IMR-90 (cell line): ENCODE measurements at regions not wholly inside any gene's neighbourhood (a gene's known extent, or its start where the extent isn't known, plus 50 kb on each side); places are given as distances from the start of the nearest gene placed in this dataset.

Experiments used
- MAFK ChIP-seq: IDR thresholded peaks from 2 replicates; pipeline ENCODE4 v1.6.1; 2012; ENCODE audit warnings: low read depth, low read length, improper control_type of control experiment
- POLR2A ChIP-seq: IDR thresholded peaks from 2 replicates; pipeline ENCODE4 v1.6.1; 2012; ENCODE audit warnings: mild to moderate bottlenecking, low read depth, low read length
- SMC3 ChIP-seq: fragments of 150-350 bp; IDR thresholded peaks from 2 replicates; pipeline ENCODE4 v1.6.1; 2016; ENCODE audit warnings: low read depth, mild to moderate bottlenecking, antibody characterized with exemption, low read length, moderate library complexity
- TF ChIP-seq, protein P1 (sequence below): conservative IDR thresholded peaks from 2 replicates; pipeline ENCODE4 v1.5.1; 2012; ENCODE audit warnings: mild to moderate bottlenecking, low read depth, low read length, improper control_type of control experiment

DNA sequence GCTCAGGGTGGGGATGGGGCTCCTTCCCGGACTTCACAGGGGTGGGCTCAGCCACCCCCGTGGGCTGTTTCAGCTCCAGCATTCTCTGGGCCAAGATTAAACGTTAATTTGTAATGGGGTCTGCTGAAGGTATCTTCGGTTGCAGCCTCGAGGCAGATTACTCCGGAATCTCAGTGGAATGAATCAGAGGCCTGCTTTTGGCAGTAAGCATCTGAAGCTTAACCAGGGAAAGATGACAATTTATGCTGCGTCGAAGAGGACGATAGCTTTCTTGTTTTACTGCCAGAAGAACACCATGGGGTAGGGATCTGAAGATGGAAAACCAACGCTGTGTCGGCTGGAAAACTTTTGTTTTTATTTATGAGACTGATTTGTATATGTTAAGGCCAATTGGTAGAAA is 129.2 kb upstream of the MSX1 start:
- TF ChIP-seq, protein P1, sequence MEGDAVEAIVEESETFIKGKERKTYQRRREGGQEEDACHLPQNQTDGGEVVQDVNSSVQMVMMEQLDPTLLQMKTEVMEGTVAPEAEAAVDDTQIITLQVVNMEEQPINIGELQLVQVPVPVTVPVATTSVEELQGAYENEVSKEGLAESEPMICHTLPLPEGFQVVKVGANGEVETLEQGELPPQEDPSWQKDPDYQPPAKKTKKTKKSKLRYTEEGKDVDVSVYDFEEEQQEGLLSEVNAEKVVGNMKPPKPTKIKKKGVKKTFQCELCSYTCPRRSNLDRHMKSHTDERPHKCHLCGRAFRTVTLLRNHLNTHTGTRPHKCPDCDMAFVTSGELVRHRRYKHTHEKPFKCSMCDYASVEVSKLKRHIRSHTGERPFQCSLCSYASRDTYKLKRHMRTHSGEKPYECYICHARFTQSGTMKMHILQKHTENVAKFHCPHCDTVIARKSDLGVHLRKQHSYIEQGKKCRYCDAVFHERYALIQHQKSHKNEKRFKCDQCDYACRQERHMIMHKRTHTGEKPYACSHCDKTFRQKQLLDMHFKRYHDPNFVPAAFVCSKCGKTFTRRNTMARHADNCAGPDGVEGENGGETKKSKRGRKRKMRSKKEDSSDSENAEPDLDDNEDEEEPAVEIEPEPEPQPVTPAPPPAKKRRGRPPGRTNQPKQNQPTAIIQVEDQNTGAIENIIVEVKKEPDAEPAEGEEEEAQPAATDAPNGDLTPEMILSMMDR, result no peak
- TF ChIP-seq MAFK (no peak), POLR2A (no peak), SMC3 (no peak)
